Stimulated activated CD4-positive, alpha-beta T cell treated with anti-CD3 and anti-CD28 coated beads, Interleukin-12 subunit alpha, Interleukin-12 subunit beta, amount 100 ng/mL, for 24 hours (primary cell): ENCODE measurements at regions not wholly inside any gene's neighbourhood (a gene's known extent, or its start where the extent isn't known, plus 50 kb on each side); places are given as distances from the start of the nearest gene placed in this dataset.

Source experiments
- DNase-seq, 2 experiments: peaks; one replicate each; pipeline ENCODE4 v3.0.0-alpha.2; 2020; ENCODE audit warnings: low read depth in 2 of 2

GRCh38 chr9:1960342-1961042 is 54.7 kb upstream of the SMARCA2 start:
- no peak for DNase-seq

DNA sequence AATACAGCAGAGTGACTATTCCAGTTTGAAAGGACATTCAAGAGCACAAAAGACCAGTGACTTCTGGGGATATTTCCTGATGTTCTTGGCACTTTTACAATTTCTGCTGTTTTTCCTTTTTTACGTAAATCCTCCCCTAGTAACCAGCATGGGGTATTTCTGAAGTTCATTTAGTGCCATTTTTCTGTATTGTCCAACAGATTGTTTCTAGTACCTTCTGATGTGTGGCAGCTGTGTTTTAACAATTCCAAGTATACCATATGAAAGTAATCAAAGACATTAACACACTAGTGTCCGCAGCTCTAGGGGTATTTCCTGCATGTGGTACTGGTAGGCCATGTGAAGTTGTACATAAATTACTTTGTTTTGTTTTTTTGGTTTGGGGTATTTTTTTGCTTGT is 53.0 kb upstream of the SMARCA2 start:
- DNase-seq: no peak

DNA sequence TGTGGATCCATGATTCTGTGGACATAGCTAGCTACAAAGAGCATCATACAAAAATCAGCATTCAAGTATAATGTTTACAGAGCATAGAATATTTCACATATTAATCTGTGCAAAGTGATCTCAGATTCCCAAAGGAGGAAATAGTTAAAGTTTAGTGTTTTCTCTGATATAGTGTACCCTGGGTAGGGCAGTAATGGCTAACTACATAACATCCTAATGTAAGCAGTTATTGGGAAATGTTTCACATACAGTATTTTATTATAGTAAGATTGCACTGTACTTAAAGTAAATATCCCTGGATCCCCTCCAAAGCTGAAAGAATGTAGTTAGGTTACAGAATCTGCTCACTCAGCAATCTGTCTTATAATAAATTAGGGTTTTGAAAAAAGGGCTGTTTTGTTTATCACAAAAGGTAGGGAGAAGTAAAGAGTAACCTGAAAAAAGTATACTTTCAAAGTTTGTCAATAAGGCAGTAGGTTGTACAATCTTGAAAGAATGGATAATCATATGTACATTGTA is 52.5 kb upstream of the SMARCA2 start:
- no peak for DNase-seq

GRCh38 chr9:1964093-1964492 is 51.1 kb upstream of the SMARCA2 start:
- DNase-seq: no peak
